ENCODE measurements at regions not wholly inside any gene's neighbourhood (a gene's known extent, or its start where the extent isn't known, plus 50 kb on each side); places are given as distances from the start of the nearest gene placed in this dataset.

DNA sequence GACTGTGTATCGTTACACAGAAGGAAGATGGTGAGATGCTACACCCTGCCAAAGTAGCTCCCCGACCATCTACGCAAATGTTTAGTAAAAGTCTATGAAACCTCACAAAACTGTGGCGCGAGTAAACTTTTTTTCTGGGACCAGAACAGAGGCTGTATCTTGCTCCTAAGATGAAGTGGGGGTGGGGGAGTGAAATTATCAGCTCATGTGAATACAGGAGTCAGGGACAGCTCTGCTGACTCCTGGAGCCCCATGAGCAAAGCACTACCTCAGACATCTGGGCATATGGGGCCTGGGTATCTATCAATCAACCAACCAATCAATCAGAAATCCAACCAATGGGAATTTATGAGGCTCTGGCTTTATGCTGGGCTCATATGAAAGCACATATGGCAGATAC, 138.6 kb upstream of the RANBP3L start:
- TF ChIP-seq, protein P1, sequence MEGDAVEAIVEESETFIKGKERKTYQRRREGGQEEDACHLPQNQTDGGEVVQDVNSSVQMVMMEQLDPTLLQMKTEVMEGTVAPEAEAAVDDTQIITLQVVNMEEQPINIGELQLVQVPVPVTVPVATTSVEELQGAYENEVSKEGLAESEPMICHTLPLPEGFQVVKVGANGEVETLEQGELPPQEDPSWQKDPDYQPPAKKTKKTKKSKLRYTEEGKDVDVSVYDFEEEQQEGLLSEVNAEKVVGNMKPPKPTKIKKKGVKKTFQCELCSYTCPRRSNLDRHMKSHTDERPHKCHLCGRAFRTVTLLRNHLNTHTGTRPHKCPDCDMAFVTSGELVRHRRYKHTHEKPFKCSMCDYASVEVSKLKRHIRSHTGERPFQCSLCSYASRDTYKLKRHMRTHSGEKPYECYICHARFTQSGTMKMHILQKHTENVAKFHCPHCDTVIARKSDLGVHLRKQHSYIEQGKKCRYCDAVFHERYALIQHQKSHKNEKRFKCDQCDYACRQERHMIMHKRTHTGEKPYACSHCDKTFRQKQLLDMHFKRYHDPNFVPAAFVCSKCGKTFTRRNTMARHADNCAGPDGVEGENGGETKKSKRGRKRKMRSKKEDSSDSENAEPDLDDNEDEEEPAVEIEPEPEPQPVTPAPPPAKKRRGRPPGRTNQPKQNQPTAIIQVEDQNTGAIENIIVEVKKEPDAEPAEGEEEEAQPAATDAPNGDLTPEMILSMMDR (conservative IDR thresholded peaks at IDR 0.05) = no peak
- TF ChIP-seq EZH2 (IDR thresholded peaks at IDR 0.05; ENCODE audit: low read depth) = no peak
